ENCODE measurements at regions not wholly inside any gene's neighbourhood (a gene's known extent, or its start where the extent isn't known, plus 50 kb on each side); places are given as distances from the start of the nearest gene placed in this dataset.

GRCh38 chr5:4628645-4629385, 511.3 kb upstream of the ADAMTS16 start:
- no peak overlapping the region for H3K27ac ChIP-seq

GRCh38 chr5:4630031-4630430, 510.1 kb upstream of the ADAMTS16 start:
- H3K27ac ChIP-seq: no peak overlapping the region
- TF ChIP-seq ZFX (IDR thresholded peaks at IDR 0.05; ENCODE audit: borderline replicate concordance): no peak
- no peak for TF ChIP-seq CTCF (IDR thresholded peaks at IDR 0.05)

More at GRCh38 chr5:4628645-4629385, 511.3 kb upstream of the ADAMTS16 start:
- TF ChIP-seq CTCF (IDR thresholded peaks at IDR 0.05): no peak
- no peak for TF ChIP-seq ZFX (IDR thresholded peaks at IDR 0.05; ENCODE audit: borderline replicate concordance)

GRCh38 chr5:4634342-4634741, 505.8 kb upstream of the ADAMTS16 start:
- no peak for TF ChIP-seq ZFX (IDR thresholded peaks at IDR 0.05; ENCODE audit: borderline replicate concordance)
- no peak for TF ChIP-seq CTCF (IDR thresholded peaks at IDR 0.05)
- H3K27ac ChIP-seq: no peak overlapping the region

GRCh38 chr5:4636378-4636777, 503.8 kb upstream of the ADAMTS16 start:
- TF ChIP-seq ZFX (IDR thresholded peaks at IDR 0.05; ENCODE audit: borderline replicate concordance) (no peak), CTCF (IDR thresholded peaks at IDR 0.05) (no peak)
- H3K27ac ChIP-seq: no peak overlapping the region

- H3K27ac ChIP-seq: no peak overlapping the region
- no peak for TF ChIP-seq CTCF (IDR thresholded peaks at IDR 0.05)
- no peak for TF ChIP-seq ZFX (IDR thresholded peaks at IDR 0.05; ENCODE audit: borderline replicate concordance)
Measured at GRCh38 chr5:4639946-4640345, 500.2 kb upstream of the ADAMTS16 start.

GRCh38 chr5:4640795-4641194, 499.3 kb upstream of the ADAMTS16 start:
- H3K27ac ChIP-seq: no peak overlapping the region
- TF ChIP-seq CTCF (IDR thresholded peaks at IDR 0.05) (no peak), ZFX (IDR thresholded peaks at IDR 0.05; ENCODE audit: borderline replicate concordance) (no peak)

DNA sequence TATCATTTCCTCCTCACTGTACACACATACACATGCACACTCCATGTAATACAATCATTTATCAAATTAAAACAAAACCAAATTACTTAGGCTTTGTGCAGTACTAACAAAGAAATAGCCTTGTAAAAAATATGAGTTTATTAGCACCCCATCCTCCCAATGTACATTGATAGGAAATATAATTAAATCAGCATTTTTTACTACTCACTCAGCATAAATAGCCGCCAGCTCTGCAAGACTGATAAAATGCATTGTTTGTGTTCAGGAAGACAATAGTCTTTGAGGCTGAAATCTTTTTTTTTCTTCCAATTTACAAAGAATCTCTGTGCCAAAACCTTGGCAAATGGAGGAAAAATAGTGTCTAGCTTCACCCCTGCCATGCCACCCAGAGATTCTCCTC, 497.6 kb upstream of the ADAMTS16 start:
- TF ChIP-seq ZFX (IDR thresholded peaks at IDR 0.05; ENCODE audit: borderline replicate concordance): no peak
- TF ChIP-seq CTCF (IDR thresholded peaks at IDR 0.05): no peak
- no peak overlapping the region for H3K27ac ChIP-seq

All from 22Rv1 (cell line).